ENCODE measurements at regions not wholly inside any gene's neighbourhood (a gene's known extent, or its start where the extent isn't known, plus 50 kb on each side); places are given as distances from the start of the nearest gene placed in this dataset.

DNA sequence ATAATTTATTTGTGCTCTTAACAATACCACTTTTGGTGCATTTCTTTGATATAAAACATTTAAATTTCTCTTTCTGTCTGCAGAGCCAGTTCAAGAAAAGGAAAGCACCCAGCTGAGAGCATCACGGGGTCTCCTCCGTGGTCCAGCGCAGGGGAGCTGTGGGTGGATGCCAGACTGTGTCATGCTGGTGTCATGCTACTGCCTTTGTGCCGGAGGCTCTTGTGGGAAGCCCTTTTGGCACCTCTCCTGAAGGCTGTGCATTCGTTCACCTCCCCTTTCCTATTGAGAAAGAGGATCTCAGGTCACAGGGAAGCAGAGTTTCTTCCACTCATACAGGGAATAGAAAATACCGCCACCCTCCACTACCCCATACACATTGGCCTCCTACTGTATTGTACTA lies 450.4 kb downstream of the GALR1 start:
- no peaks in the 10 kb centered on the region for H3K36me3 ChIP-seq (ENCODE audit: control insufficient read depth, insufficient read depth, low read length)
- no peak overlapping the region for H3K4me3 ChIP-seq (ENCODE audit: low read depth, low read length)
- TF ChIP-seq, protein P1, sequence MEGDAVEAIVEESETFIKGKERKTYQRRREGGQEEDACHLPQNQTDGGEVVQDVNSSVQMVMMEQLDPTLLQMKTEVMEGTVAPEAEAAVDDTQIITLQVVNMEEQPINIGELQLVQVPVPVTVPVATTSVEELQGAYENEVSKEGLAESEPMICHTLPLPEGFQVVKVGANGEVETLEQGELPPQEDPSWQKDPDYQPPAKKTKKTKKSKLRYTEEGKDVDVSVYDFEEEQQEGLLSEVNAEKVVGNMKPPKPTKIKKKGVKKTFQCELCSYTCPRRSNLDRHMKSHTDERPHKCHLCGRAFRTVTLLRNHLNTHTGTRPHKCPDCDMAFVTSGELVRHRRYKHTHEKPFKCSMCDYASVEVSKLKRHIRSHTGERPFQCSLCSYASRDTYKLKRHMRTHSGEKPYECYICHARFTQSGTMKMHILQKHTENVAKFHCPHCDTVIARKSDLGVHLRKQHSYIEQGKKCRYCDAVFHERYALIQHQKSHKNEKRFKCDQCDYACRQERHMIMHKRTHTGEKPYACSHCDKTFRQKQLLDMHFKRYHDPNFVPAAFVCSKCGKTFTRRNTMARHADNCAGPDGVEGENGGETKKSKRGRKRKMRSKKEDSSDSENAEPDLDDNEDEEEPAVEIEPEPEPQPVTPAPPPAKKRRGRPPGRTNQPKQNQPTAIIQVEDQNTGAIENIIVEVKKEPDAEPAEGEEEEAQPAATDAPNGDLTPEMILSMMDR (IDR thresholded peaks at IDR 0.05; ENCODE audit: insufficient read depth, low read length, poor library complexity, severe bottlenecking) = no peak
- DNase-seq (ENCODE audit: low read depth) = no peak
- no peaks in the 10 kb centered on the region for H3K27me3 ChIP-seq (ENCODE audit: control insufficient read depth, insufficient read depth, low read length)

DNA sequence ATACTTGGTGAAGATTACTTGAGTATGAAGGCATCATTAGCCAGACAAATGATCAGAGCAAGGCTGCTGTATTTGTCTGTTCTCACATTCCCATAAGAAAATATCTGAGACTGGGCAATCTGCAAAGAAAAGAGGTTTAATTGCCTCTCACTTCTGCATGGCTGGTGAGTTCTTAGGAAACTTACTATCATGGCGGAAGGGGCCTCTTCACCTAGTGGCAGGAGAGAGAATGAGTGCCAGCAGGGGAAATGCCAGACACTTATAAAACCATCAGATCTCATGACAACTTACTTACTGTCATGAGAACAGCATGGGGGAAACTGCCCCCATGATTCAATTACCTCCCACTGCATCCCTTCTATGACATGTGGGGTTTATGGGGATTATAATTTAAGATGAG lies 452.3 kb downstream of the GALR1 start:
- Histone ChIP-seq H3K27me3 (ENCODE audit: control insufficient read depth, insufficient read depth, low read length) (no peaks in the 10 kb centered on the region), H3K4me3 (ENCODE audit: low read depth, low read length) (no peak overlapping the region), H3K36me3 (ENCODE audit: control insufficient read depth, insufficient read depth, low read length) (no peaks in the 10 kb centered on the region)
- DNase-seq (ENCODE audit: low read depth) = no peak
- TF ChIP-seq, protein P1 (IDR thresholded peaks at IDR 0.05; ENCODE audit: insufficient read depth, low read length, poor library complexity, severe bottlenecking) = no peak

DNA sequence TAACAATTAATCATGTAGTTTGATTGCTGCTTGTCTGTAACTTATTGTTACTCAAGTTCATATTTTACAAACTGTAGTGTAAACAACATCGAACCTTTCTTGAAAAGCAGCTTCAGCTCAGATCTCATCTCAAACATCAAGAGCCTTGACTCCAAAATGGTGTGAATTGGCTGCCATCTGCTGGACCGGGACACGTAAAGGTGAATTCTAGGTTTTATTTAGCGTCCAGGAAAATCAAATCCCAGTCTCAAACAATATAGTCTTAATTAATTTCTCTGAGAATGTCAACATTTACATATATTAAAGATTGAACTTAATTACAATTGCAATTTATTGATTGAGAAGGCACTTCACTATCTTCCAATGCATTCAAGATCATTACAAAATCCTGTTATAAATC lies 453.0 kb downstream of the GALR1 start:
- TF ChIP-seq, protein P1 (IDR thresholded peaks at IDR 0.05; ENCODE audit: insufficient read depth, low read length, poor library complexity, severe bottlenecking) = peak; percentile 6
- no peaks in the 10 kb centered on the region for H3K36me3 ChIP-seq (ENCODE audit: control insufficient read depth, insufficient read depth, low read length)
- H3K27me3 ChIP-seq (ENCODE audit: control insufficient read depth, insufficient read depth, low read length) = no peaks in the 10 kb centered on the region
- H3K4me3 ChIP-seq (ENCODE audit: low read depth, low read length) = no peak overlapping the region
- DNase-seq (ENCODE audit: low read depth) = no peak

DNA sequence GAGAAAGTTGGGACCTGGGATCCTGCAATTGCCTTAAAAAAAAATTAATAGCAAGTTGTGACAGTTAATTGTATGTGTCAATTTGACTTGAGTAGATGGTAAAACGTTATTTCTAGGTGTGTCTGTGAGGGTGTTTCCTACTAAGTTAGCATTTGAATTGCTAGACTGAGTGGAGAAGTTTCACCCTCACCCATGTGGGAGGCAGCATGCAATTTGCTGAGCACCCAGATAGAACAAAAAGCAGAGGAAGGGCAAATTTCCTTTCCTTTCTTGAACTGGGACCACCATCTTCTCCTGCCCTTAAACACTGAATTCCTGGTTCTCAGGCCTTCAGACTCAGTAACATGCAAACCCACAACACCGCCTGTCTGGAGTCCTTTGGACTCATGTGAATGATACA lies 455.7 kb downstream of the GALR1 start:
- DNase-seq (ENCODE audit: low read depth) = no peak
- Histone ChIP-seq H3K27me3 (ENCODE audit: control insufficient read depth, insufficient read depth, low read length) (no peaks in the 10 kb centered on the region), H3K4me3 (ENCODE audit: low read depth, low read length) (no peak overlapping the region), H3K36me3 (ENCODE audit: control insufficient read depth, insufficient read depth, low read length) (no peaks in the 10 kb centered on the region)
- TF ChIP-seq, protein P1 (IDR thresholded peaks at IDR 0.05; ENCODE audit: insufficient read depth, low read length, poor library complexity, severe bottlenecking) = no peak

DNA sequence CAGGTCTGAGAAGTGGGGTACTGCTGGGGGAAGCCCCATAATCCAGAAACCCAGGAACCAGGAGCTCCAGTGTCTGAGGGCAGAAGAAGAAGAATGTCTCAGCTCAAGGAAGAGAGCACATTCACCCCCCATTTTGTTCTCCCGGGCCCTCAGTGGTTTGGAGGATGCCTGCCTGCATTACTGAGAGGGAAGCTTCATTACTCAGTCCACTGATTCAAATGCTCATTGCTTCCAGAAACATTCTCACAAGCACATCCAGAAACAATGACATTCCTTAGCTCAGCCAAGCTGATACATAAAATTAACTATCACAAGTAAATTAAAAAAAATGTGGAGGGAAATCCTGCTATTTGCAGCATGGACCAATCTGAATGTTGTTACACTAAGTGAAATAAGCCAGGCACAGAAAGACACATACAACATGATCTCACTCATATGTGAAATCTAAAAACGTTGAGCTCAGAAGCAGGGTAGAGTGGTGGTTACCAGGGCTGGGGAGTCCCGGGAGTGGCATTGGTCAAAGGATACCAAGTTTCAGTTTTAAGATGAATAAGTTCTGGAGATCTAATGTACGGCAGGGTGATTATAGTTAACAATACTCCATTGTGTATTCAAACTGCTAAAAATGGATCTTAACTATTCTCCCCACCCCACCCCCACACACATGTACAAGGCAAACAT lies 459.3 kb downstream of the GALR1 start:
- H3K27me3 ChIP-seq (ENCODE audit: control insufficient read depth, insufficient read depth, low read length) = no peaks in the 10 kb centered on the region
- TF ChIP-seq, protein P1 (IDR thresholded peaks at IDR 0.05; ENCODE audit: insufficient read depth, low read length, poor library complexity, severe bottlenecking) = no peak
- DNase-seq (ENCODE audit: low read depth) = no peak
- H3K36me3 ChIP-seq (ENCODE audit: control insufficient read depth, insufficient read depth, low read length) = no peaks in the 10 kb centered on the region
- no peak overlapping the region for H3K4me3 ChIP-seq (ENCODE audit: low read depth, low read length)

DNA sequence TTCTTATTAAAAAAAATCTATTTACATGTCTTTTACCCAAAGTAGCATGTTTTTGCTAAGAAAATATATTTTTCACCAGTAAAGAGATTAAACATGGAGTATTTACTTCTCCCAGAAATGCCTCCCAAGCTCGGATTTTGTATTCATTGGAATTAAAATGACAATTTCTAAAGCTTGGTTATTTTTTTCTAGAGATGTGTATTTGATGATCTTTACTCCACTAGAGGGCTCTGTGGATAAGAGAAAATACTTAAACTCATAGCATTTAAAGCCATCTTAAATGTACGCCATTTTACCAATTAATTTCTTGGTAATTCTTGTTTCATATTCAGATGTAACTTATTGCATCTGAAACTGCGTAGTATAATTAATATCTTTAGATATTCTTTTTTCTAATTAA lies 461.4 kb downstream of the GALR1 start:
- no peaks in the 10 kb centered on the region for H3K36me3 ChIP-seq (ENCODE audit: control insufficient read depth, insufficient read depth, low read length)
- no peaks in the 10 kb centered on the region for H3K27me3 ChIP-seq (ENCODE audit: control insufficient read depth, insufficient read depth, low read length)
- TF ChIP-seq, protein P1 (IDR thresholded peaks at IDR 0.05; ENCODE audit: insufficient read depth, low read length, poor library complexity, severe bottlenecking) = peak; percentile 21
- no peak for DNase-seq (ENCODE audit: low read depth)
- H3K4me3 ChIP-seq (ENCODE audit: low read depth, low read length) = no peak overlapping the region
